Panc1 (cell line): ENCODE measurements at regions not wholly inside any gene's neighbourhood (a gene's known extent, or its start where the extent isn't known, plus 50 kb on each side); places are given as distances from the start of the nearest gene placed in this dataset.

ENCODE experiments used
- ATAC-seq: fragments of 200-7000 bp; cut with Tn5 transposase; 2 replicates; pipeline ENCODE4 v1.9.1; 2020; ENCODE audit warnings: mild to moderate bottlenecking, moderate library complexity
- BruUV-seq: library from RNA; stranded (reverse); fragments of 400-500 nt; replicated peaks from 2 replicates; lab custom pipeline; 2021; lab: Mats Ljungman, UMichigan
- CTCF ChIA-PET: fragments of 300-600 bp; sonication (Branson Sonifier 250); formaldehyde crosslinking; loops from one replicate; lab custom pipeline; 2022; ENCODE audit warnings: antibody characterized with exemption; lab: Charles Lee
- POLR2A ChIA-PET: fragments of 300-600 bp; sonication (Branson Sonifier 250); formaldehyde crosslinking; loops from one replicate; lab custom pipeline; 2022; ENCODE audit warnings: antibody characterized with exemption; lab: Charles Lee
- DNase-seq: peaks from one replicate; pipeline ENCODE4 v3.0.0-alpha.2; 2010; ENCODE audit warnings: low read depth, low spot score
- H3K27ac ChIP-seq: 2 replicates; pipeline ENCODE4 v1.5.1; 2011; ENCODE audit warnings: mild to moderate bottlenecking, low read length, inconsistent platforms
- H3K27me3 ChIP-seq: fragments of 200-500 bp; sonication (Bioruptor generic); 2 replicates; pipeline ENCODE4 v1.6.0; 2014; ENCODE audit warnings: low read length, inconsistent platforms; ENCODE audit not compliant: control insufficient read depth, insufficient read depth
- H3K36me3 ChIP-seq: fragments of 200-500 bp; sonication (Bioruptor generic); 2 replicates; pipeline ENCODE4 v1.5.1; 2014; ENCODE audit warnings: inconsistent platforms, mild to moderate bottlenecking, low read length, moderate library complexity; ENCODE audit not compliant: control insufficient read depth, insufficient read depth
- H3K4me1 ChIP-seq: 2 replicates; pipeline ENCODE4 v1.5.1; 2011; ENCODE audit warnings: inconsistent platforms, mild to moderate bottlenecking, low read length, moderate library complexity; ENCODE audit not compliant: control insufficient read depth, insufficient read depth
- H3K4me3 ChIP-seq, 2 experiments: 2 replicates each; pipeline ENCODE4 v1.5.1; 2011 to 2012; ENCODE audit warnings: low read depth in 2 of 2, low read length in 2 of 2, mild to moderate bottlenecking in 2 of 2, inconsistent platforms in 1 of 2, moderate library complexity in 1 of 2
- H3K9me3 ChIP-seq: fragments of 200-500 bp; sonication (Bioruptor generic); 2 replicates; pipeline ENCODE4 v1.5.1; 2014; ENCODE audit warnings: low read depth, mild to moderate bottlenecking, inconsistent platforms, low read length, moderate library complexity; ENCODE audit not compliant: control insufficient read depth, insufficient read depth
- CTCF ChIP-seq: fragments of 450-650 bp; IDR thresholded peaks from 2 replicates; pipeline ENCODE4 v1.5.1; 2017; ENCODE audit warnings: mild to moderate bottlenecking
- POLR2AphosphoS5 ChIP-seq: IDR thresholded peaks from 2 replicates; pipeline ENCODE4 v1.6.1; 2012; ENCODE audit warnings: mild to moderate bottlenecking, low read depth, low read length, moderate library complexity
- REST ChIP-seq, 2 experiments: IDR thresholded peaks; 2 replicates each; pipeline ENCODE4 v1.6.1; 2011 to 2012; ENCODE audit warnings: low read depth in 2 of 2, control low read depth in 1 of 2, low read length in 1 of 2, mild to moderate bottlenecking in 1 of 2, moderate library complexity in 1 of 2; ENCODE audit not compliant: insufficient read depth in 1 of 2
- SIN3A ChIP-seq: IDR thresholded peaks from 2 replicates; pipeline ENCODE4 v1.6.1; 2012; ENCODE audit warnings: low read depth, mild to moderate bottlenecking, low read length, moderate library complexity, borderline replicate concordance; ENCODE audit not compliant: insufficient read depth
- TCF7L2 ChIP-seq: IDR thresholded peaks from 2 replicates; pipeline ENCODE4 v1.6.1; 2011; ENCODE audit warnings: mild to moderate bottlenecking, low read depth, low read length, inconsistent platforms
- in situ Hi-C: cut with HindIII; loops from 2 replicates; pipeline ENCODE4 v1.10.0; 2016; ENCODE audit warnings: low sequenced_read_pairs, low pct_unique_long_range_greater_than_20kb
- intact Hi-C: fragments of 100-400 bp; cut with micrococcal nuclease; formaldehyde crosslinking; loops from one replicate; pipeline ENCODE4 v1.10.0; 2022; ENCODE audit not compliant: unreplicated experiment

- DNase-seq, result no peak
- Histone ChIP-seq H3K4me3 (no peak overlapping the region), H3K4me1 (no peaks in the 10 kb centered on the region), H3K27ac (no peak overlapping the region), H3K9me3 (no peaks in the 10 kb centered on the region), H3K27me3 (no peaks in the 10 kb centered on the region), H3K36me3 (no peaks in the 10 kb centered on the region)
- ChIA-PET POLR2A (no interaction called here), CTCF (no interaction called here)
- no peak for ATAC-seq
- intact Hi-C loops, result no loop called here
- no TSS peak for BruUV-seq
- in situ Hi-C loops, result no loop called here
- no peak for TF ChIP-seq SIN3A
- no peak for TF ChIP-seq POLR2AphosphoS5
- no peak for TF ChIP-seq REST (IDR thresholded peaks at IDR 0.05; ENCODE audit: insufficient read depth in 1 of 2, low read depth in 2 of 2, low read length in 1 of 2)
- no peak for TF ChIP-seq TCF7L2
- no peak for TF ChIP-seq CTCF
Observed at GRCh38 chr5:3811116-3811515, 215.5 kb downstream of the IRX1 start.

DNA sequence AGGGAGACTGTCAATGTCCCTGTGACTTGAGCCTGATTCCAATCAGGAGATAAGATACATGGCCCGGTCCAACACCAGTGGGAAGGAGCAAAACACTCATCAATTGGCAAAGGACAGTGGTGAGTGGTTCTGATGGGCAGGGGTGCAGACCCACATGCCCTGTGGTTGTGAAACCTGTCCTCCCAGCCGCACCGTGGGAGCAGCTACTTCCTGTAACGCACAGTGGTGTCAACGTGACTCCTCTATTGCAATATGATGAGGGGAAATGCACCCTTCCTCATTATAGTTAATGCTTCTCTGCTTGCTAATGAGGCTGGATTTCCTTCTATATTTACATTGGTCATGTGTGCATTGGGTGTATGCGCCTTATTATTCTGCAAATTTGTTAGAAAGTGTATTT, 223.0 kb downstream of the IRX1 start:
- CTCF ChIA-PET, result no interaction called here
- POLR2A ChIA-PET, result no interaction called here
- no TSS peak for BruUV-seq
- Histone ChIP-seq H3K4me1 (no peaks in the 10 kb centered on the region), H3K36me3 (no peaks in the 10 kb centered on the region), H3K4me3 (no peak overlapping the region), H3K27ac (no peak overlapping the region), H3K9me3 (no peaks in the 10 kb centered on the region), H3K27me3 (no peaks in the 10 kb centered on the region)
- intact Hi-C loops (no loop called here), in situ Hi-C loops (no loop called here)
- TF ChIP-seq SIN3A (no peak), POLR2AphosphoS5 (no peak), TCF7L2 (no peak), CTCF (no peak), REST (IDR thresholded peaks at IDR 0.05; ENCODE audit: insufficient read depth in 1 of 2, low read depth in 2 of 2, low read length in 1 of 2) (no peak)
- ATAC-seq (no peak), DNase-seq (no peak)
